Dermis microvascular lymphatic vessel endothelial cell (primary cell): ENCODE measurements at regions not wholly inside any gene's neighbourhood (a gene's known extent, or its start where the extent isn't known, plus 50 kb on each side); places are given as distances from the start of the nearest gene placed in this dataset.
"Not testable (repeated sequence)": the region's sequence is repeated elsewhere in the genome, so short reads cannot be mapped to it uniquely, and the experiment has no call there.

Experiments used
- DNase-seq, 2 donors: peaks; one replicate each; pipeline versions ENCODE4 v3.0.0 to v3.0.0-alpha.2; 2010; ENCODE audit warnings: low read depth in 2 of 2

GRCh38 chr3:127520993-127521392 lies 69.5 kb downstream of the TPRA1 start:
- DNase-seq = no peak

GRCh38 chr3:127518456-127519081 lies 72.0 kb downstream of the TPRA1 start:
- DNase-seq = no peak

DNA sequence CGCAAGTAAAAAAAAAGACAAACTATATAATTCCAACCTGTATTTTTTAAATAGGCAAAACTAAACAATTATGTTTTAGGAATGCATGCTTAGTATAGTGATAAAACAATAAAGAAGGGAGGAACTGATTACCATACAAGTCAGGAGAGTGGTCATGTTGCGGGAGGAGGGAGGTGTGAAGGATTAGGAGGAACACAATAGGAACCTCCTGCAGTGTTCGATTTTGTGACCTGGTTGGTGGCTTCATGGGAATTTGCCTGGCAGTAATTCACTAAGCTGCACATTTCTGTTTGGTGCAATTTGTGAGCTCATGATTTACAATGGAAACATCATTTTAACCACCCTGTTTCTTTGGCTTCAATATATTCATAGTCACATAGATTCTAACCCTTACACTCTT lies 78.3 kb downstream of the TPRA1 start:
- DNase-seq = no peak

- no peak for DNase-seq
Measured at GRCh38 chr3:127501177-127501576, 89.4 kb downstream of the TPRA1 start.

DNA sequence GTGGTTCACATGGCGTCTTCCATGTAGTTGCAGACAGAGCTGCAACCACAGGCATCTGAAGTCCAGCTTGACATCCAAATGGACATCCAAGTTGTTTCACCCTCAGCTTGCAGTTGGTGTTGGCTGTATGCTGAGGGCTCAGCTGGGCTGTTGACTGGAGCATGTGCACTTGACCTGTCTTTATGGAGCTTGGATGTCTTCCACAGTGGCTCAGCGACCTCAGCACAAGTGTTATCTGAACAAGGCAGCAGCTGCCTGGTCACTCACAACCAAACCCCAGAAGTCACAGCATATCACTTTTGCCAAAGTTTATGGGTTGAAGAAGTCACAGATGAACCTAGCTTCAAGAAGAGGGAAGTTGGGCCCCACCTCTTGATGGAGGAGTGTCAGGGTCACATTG lies 92.9 kb downstream of the TPRA1 start:
- DNase-seq = no peak

GRCh38 chr3:127497166-127497565 lies 93.4 kb downstream of the TPRA1 start:
- no peak for DNase-seq

- no peak for DNase-seq
Measured at GRCh38 chr3:127495821-127496655, 94.5 kb downstream of the TPRA1 start.

DNA sequence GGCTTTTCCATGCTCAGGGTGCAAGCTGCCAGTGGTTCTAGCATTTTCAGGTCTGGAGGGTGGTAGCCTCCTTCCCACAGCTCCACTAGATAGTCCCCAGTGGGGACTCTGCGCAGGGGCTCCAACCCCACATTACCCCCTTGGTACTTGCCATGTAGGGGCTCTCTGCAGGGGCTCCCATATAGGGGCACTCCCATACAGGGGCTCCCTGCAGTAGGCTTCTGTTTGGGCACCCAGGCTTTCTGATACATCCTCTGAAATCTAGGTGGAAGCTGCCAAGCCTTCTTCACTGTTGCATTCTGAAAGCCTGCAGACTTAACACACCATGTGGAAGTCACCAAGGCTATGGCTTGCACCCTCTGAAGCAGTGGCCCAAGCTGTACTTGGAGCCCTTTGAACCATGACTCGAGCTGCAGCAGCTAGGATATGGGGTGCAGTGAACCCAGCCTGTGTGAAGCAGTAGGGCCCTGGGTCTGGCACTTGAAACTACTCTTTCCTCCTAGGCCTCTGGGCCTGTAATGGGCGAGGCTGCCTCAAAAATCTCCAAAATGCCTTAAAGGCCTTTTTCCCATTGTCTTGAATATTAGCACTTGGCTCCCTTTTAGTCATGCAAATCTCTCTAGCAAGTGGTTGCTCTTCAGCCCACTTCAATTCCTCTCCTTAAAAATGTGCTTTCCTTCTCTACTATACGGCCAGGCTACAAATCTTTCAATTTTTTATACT lies 96.4 kb downstream of the TPRA1 start:
- no peak for DNase-seq

DNA sequence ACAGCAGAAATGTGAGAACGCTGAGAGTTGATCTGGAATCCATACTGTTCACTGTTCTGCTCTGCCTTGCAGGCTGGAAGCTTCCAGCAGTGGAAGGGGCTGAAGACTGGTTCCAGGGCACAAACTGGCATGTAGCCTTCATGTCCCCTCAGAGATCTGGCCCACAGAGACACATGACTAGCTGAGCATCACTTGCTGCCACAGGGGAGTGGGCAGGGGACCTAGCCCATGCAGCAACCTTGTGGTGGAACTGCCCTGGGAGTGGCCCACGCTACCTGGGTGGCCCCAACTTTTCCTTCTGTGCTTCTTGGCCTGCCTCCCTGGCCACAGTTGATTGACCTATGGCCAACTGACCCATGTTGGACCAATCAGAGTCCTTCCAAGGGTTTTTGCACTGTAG lies 98.1 kb downstream of the TPRA1 start:
- DNase-seq = no peak

DNA sequence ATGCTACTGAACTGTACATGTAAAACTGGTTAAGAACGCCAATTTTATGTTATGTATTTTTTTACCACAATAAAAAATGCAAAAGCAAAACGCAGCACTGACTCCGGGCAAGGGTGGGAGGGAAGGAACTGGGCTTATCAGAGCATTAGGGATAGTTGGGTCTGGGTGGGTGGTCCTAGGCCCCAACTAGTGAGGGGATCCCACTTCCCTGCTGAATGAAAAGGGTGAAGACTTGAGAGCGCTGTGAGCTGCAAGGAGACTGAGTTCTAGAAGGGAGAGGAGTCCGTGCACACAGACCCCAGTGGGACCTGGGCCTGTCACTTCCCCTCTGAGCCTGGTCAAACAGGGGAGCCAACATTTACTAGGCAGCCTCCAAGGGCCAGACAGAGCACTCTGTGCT lies 98.6 kb downstream of the TPRA1 start:
- DNase-seq = no peak

GRCh38 chr3:127491323-127491722 lies 99.2 kb downstream of the TPRA1 start:
- DNase-seq = no peak

GRCh38 chr3:127491024-127491305 lies 99.6 kb downstream of the TPRA1 start:
- DNase-seq = not testable (repeated sequence)

- no peak for DNase-seq
Measured at GRCh38 chr3:127490271-127491023, 100.1 kb downstream of the TPRA1 start.

- DNase-seq = no peak
Measured at GRCh38 chr3:127489357-127489756, 101.2 kb downstream of the TPRA1 start.

DNA sequence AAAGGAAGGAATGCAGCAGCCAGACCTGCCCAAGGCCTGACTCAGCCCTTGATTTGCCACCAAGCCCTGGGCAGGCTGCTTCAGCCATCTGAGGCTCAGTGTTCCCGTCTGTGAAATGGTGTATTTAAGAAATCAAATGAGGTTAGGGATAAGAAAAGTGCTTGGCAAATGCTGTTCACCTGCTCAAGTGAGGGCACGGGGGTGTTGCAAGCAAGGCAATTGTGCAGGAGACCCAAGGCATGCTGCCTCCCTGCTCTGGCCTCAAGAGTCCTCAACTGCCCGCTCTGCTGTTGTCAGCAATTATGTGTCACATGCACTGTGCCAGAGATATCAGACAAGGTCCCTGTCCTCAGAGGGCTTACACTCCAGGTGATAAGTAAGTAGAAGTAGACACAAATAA lies 101.8 kb downstream of the TPRA1 start:
- no peak for DNase-seq

- no peak for DNase-seq
Measured at GRCh38 chr3:127488141-127488672, 102.3 kb downstream of the TPRA1 start.

GRCh38 chr3:127487196-127487595 lies 103.3 kb downstream of the TPRA1 start:
- no peak for DNase-seq

DNA sequence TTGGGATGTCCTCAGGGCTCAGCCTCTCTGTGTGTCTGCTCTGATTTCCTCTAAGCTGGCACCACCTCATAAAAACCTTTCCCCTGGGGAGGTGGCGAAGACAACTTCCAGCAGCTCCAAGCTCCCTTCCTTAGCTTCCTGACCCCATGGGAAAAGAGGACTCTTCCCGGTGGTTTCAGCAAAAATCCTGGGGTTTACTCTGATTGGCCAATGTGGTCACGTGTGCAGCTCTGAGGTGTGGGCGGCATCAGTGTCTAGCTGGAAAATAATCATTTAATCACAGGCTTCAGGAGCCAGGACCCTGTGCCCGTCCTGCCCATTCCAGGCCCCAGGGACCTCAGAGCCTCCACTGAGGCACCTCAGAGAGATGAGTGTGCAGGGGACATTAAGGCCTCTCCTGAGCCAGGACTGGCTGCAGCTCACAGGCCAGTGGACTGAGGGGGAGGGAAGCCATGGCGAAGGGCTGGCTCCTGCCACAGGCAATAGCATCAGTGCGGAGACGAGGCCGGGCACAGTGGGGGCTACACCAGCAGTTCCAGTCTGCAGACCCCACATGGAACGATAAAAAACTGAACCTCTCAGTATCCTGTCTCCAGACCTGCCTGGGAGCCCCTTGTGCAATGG lies 104.1 kb downstream of the TPRA1 start:
- no peak for DNase-seq

- DNase-seq = no peak
Measured at GRCh38 chr3:127485396-127486170, 105.0 kb downstream of the TPRA1 start.

GRCh38 chr3:127484601-127485388 lies 105.7 kb downstream of the TPRA1 start:
- DNase-seq = no peak
